ENCODE measurements at regions not wholly inside any gene's neighbourhood (a gene's known extent, or its start where the extent isn't known, plus 50 kb on each side); places are given as distances from the start of the nearest gene placed in this dataset.

DNA sequence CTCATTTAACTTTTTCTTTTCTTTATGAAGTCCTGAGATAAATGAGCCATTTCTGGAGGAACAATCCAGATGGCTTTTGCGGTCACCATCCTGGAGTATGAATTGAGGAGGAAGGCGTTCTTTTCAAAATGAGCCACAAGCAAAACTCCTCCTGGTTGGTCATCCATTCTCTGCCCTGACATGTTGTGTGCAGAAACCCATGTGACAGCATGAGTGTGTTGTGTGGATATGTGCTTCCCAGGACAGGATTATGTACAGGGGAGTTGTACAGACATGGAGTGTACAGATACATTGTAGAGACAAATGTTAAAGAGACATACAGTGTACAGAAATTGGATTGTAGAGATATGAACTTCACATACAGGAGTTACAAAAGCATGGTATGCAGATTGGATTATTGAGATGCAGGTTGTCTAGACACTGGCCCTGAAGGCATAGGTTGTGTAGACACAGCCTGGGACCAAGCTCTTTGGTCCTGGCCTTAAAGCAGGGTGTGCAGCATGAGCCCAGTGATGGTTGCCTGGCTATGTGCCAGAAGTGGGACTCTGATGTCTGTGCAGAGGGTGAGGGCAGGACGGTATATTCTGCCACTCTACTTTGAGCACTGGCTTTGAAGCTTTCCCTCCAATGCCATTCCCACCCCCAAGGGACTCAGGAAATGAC lies 178.5 kb upstream of the ZBED5 start:
- H3K36me3 ChIP-seq, result no peaks in the 10 kb centered on the region
- DNase-seq, result no peak
- TF ChIP-seq, protein P1, sequence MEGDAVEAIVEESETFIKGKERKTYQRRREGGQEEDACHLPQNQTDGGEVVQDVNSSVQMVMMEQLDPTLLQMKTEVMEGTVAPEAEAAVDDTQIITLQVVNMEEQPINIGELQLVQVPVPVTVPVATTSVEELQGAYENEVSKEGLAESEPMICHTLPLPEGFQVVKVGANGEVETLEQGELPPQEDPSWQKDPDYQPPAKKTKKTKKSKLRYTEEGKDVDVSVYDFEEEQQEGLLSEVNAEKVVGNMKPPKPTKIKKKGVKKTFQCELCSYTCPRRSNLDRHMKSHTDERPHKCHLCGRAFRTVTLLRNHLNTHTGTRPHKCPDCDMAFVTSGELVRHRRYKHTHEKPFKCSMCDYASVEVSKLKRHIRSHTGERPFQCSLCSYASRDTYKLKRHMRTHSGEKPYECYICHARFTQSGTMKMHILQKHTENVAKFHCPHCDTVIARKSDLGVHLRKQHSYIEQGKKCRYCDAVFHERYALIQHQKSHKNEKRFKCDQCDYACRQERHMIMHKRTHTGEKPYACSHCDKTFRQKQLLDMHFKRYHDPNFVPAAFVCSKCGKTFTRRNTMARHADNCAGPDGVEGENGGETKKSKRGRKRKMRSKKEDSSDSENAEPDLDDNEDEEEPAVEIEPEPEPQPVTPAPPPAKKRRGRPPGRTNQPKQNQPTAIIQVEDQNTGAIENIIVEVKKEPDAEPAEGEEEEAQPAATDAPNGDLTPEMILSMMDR (IDR thresholded peaks at IDR 0.05), result no peak
- intact Hi-C loops (cut with DNase I; ENCODE audit: low total_unique reads), result loop anchor here (5.0 kb wide), 1 partner anchor 231 kb away; no protein-coding TSS in a partner anchor
- peak overlapping the region in 1 of 2 donors; percentile 76 for H3K27ac ChIP-seq
- H3K9me3 ChIP-seq, result no peaks in the 10 kb centered on the region
- no peaks in the 10 kb centered on the region for H3K27me3 ChIP-seq
- no peak overlapping the region for H3K4me3 ChIP-seq
- peaks cover 0 to 29% (median 12%) of the 10 kb centered on the region in 4 donors for H3K4me1 ChIP-seq

DNA sequence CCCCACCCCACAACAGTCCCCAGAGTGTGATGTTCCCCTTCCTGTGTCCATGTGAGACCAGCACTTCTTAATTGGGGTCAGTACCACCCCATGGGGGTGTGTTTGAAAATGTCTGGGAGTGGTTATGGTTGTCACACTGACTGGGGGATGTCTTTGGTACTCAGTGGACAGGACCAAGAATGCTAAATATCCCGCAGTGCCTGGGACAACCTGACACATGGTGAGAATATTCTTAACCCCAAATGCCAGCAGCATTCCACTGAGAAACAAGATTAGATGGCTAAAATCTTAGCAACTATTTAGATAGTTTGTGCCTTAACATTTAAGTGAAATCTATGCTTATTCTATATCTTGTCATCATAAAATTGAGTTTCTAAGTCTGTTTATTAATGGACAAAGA lies 177.5 kb upstream of the ZBED5 start:
- TF ChIP-seq, protein P1 (IDR thresholded peaks at IDR 0.05), result no peak
- no peak for DNase-seq
- Histone ChIP-seq H3K27me3 (no peaks in the 10 kb centered on the region), H3K9me3 (no peaks in the 10 kb centered on the region), H3K27ac (no peak overlapping the region), H3K36me3 (no peaks in the 10 kb centered on the region), H3K4me1 (peaks cover 0 to 29% (median 12%) of the 10 kb centered on the region in 4 donors), H3K4me3 (no peak overlapping the region)
- intact Hi-C loops (cut with DNase I; ENCODE audit: low total_unique reads), result loop anchor here (5.0 kb wide), 1 partner anchor 232 kb away; no protein-coding TSS in a partner anchor

DNA sequence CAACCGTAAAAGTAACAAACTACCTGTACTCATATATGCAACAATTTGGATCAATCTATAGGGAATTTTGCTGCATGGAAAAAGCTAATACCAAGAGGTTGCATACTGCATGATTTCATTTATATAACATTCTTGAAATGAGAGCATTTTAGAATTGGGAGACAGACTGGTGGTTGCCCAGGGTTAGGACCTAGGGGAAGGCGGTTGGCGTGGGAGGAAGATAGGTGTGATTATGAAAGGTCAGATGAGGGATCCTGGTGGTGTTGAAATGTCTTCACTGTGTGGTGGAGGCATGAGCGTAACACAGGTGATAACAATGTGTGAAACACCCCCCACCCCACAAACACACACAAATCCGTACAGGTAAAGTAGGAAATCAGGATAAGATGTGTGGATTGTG lies 176.6 kb upstream of the ZBED5 start:
- H3K27ac ChIP-seq, result no peak overlapping the region
- no peak for DNase-seq
- H3K27me3 ChIP-seq, result no peaks in the 10 kb centered on the region
- intact Hi-C loops (cut with DNase I; ENCODE audit: low total_unique reads), result no loop called here
- no peaks in the 10 kb centered on the region for H3K9me3 ChIP-seq
- H3K36me3 ChIP-seq, result no peaks in the 10 kb centered on the region
- peaks cover 0 to 26% (median 12%) of the 10 kb centered on the region in 4 donors for H3K4me1 ChIP-seq
- H3K4me3 ChIP-seq, result no peak overlapping the region
- TF ChIP-seq, protein P1 (IDR thresholded peaks at IDR 0.05), result no peak

DNA sequence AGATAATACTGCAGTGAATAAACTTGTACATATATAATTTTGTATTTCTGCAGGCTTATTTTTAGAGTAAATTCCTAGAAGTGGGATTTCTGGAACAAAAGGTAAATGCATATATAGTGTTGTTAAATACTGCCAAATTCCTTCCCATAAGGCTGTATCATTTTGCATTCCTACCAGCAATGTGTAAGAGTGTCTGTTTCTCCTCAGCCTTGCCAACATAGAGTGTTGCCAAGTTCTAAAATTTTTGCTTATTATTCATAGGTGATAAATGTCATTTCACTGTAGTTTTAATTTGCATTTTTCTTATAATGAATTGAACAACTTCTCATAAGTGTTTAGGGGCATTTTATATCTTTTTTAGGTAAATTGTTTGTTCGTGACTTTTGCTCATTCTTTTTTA lies 174.2 kb upstream of the ZBED5 start:
- Histone ChIP-seq H3K27me3 (no peaks in the 10 kb centered on the region), H3K36me3 (no peaks in the 10 kb centered on the region), H3K4me1 (peaks cover 0 to 2% (median 0%) of the 10 kb centered on the region in 4 donors), H3K4me3 (no peak overlapping the region), H3K27ac (no peak overlapping the region), H3K9me3 (no peaks in the 10 kb centered on the region)
- no peak for DNase-seq
- TF ChIP-seq, protein P1 (IDR thresholded peaks at IDR 0.05), result no peak
- intact Hi-C loops (cut with DNase I; ENCODE audit: low total_unique reads), result no loop called here

DNA sequence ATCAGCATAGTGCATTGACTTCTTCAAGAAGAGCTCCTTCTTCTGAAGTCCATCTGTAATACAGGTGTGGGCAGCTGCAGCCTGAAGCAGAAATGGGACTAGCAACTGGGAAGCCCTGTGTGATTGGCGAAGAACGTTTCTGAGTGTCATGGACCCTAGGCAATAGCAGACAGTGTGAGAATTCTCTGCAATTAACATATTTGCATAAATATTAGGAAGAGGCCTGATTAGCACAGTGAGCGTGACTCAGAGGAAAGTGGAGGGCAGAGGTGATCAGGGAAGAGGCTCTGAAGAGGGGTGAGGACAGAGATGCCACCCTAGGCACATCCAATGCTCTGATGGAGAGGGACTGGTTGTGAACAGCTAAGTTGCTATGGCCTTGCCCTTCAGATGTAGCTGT lies 171.2 kb upstream of the ZBED5 start:
- DNase-seq, result no peak
- no peaks in the 10 kb centered on the region for H3K27me3 ChIP-seq
- no peaks in the 10 kb centered on the region for H3K9me3 ChIP-seq
- H3K36me3 ChIP-seq, result no peaks in the 10 kb centered on the region
- no peak overlapping the region for H3K4me3 ChIP-seq
- no peaks in the 10 kb centered on the region for H3K4me1 ChIP-seq
- no peak overlapping the region for H3K27ac ChIP-seq
- TF ChIP-seq, protein P1 (IDR thresholded peaks at IDR 0.05), result no peak
- intact Hi-C loops (cut with DNase I; ENCODE audit: low total_unique reads), result loop anchor here (2.0 kb wide), 1 partner anchor 758 kb away; no protein-coding TSS in a partner anchor

Data from tibial artery (tissue), 4 donors.